GM06990 (cell line): ENCODE measurements at regions not wholly inside any gene's neighbourhood (a gene's known extent, or its start where the extent isn't known, plus 50 kb on each side); places are given as distances from the start of the nearest gene placed in this dataset.

ENCODE experiments used
- DNase-seq: peaks from one replicate; pipeline ENCODE4 v3.0.0-alpha.2; 2011; ENCODE audit not compliant: insufficient read length; ENCODE audit errors: extremely low read depth
- H3K27me3 ChIP-seq: replicated peaks from 2 replicates; pipeline ENCODE4 v1.6.0; 2011; ENCODE audit warnings: low read length; ENCODE audit not compliant: control insufficient read depth, insufficient read depth
- H3K36me3 ChIP-seq: 2 replicates; pipeline ENCODE4 v1.5.1; 2011; ENCODE audit warnings: low read length; ENCODE audit not compliant: control insufficient read depth, insufficient read depth
- H3K4me3 ChIP-seq: replicated peaks from 2 replicates; pipeline ENCODE4 v1.5.1; 2011; ENCODE audit warnings: low read depth, mild to moderate bottlenecking, control low read depth, low read length
- CTCF ChIP-seq: IDR thresholded peaks from 2 replicates; pipeline ENCODE4 v1.5.1; 2011; ENCODE audit warnings: low read length, control low read depth, mild to moderate bottlenecking, inconsistent platforms; ENCODE audit not compliant: insufficient read depth, poor library complexity, severe bottlenecking

- no peaks in the 10 kb centered on the region for H3K36me3 ChIP-seq
- TF ChIP-seq CTCF, result no peak
- H3K4me3 ChIP-seq, result no peak overlapping the region
- no peak for DNase-seq
- no peaks in the 10 kb centered on the region for H3K27me3 ChIP-seq
Observed at GRCh38 chr5:105931881-105932421, 1738.8 kb downstream of the EFNA5 start.

- Histone ChIP-seq H3K27me3 (no peaks in the 10 kb centered on the region), H3K4me3 (no peak overlapping the region), H3K36me3 (no peaks in the 10 kb centered on the region)
- TF ChIP-seq CTCF, result no peak
- no peak for DNase-seq
Observed at GRCh38 chr5:105929858-105930257, 1740.9 kb downstream of the EFNA5 start.

GRCh38 chr5:105924366-105924765 lies 1746.4 kb downstream of the EFNA5 start:
- Histone ChIP-seq H3K36me3 (no peaks in the 10 kb centered on the region), H3K27me3 (no peaks in the 10 kb centered on the region), H3K4me3 (no peak overlapping the region)
- DNase-seq, result no peak
- no peak for TF ChIP-seq CTCF

GRCh38 chr5:105922574-105922973 lies 1748.2 kb downstream of the EFNA5 start:
- DNase-seq, result no peak
- TF ChIP-seq CTCF, result no peak

GRCh38 chr5:105922080-105922479 lies 1748.7 kb downstream of the EFNA5 start:
- no peak for DNase-seq
- Histone ChIP-seq H3K27me3 (no peaks in the 10 kb centered on the region), H3K36me3 (no peaks in the 10 kb centered on the region), H3K4me3 (no peak overlapping the region)
- TF ChIP-seq CTCF, result no peak

More at GRCh38 chr5:105922574-105922973, 1748.2 kb downstream of the EFNA5 start:
- Histone ChIP-seq H3K27me3 (no peaks in the 10 kb centered on the region), H3K4me3 (no peak overlapping the region), H3K36me3 (no peaks in the 10 kb centered on the region)

GRCh38 chr5:105917189-105917588 lies 1753.5 kb downstream of the EFNA5 start:
- DNase-seq, result no peak
- Histone ChIP-seq H3K36me3 (no peaks in the 10 kb centered on the region), H3K4me3 (no peak overlapping the region), H3K27me3 (no peaks in the 10 kb centered on the region)
- no peak for TF ChIP-seq CTCF
